K562 (cell line): ENCODE measurements at regions not wholly inside any gene's neighbourhood (a gene's known extent, or its start where the extent isn't known, plus 50 kb on each side); places are given as distances from the start of the nearest gene placed in this dataset.

Source experiments
- CREB1 ChIP-seq, 2 experiments: sonication (generic) in 1 of 2; formaldehyde crosslinking in 1 of 2; IDR thresholded peaks; 2 replicates each; pipeline versions ENCODE4 v1.6.1 to v1.8.0; 2012 to 2022; ENCODE audit warnings: inconsistent platforms in 1 of 2, mild to moderate bottlenecking in 1 of 2, missing genetic modification reagents in 1 of 2, moderate library complexity in 1 of 2
- NR2C1 ChIP-seq, 2 experiments: fragments of 450-650 bp; IDR thresholded peaks; 2 replicates each; pipeline ENCODE4 v1.6.1; 2017; ENCODE audit warnings: mild to moderate bottlenecking in 2 of 2, antibody characterized with exemption in 1 of 2, inconsistent platforms in 1 of 2, missing compliant biosample characterization in 1 of 2, missing genetic modification characterization in 1 of 2
- NR3C1 ChIP-seq: sonication (generic); formaldehyde crosslinking; IDR thresholded peaks from 2 replicates; pipeline ENCODE4 v1.8.1; 2022; ENCODE audit warnings: missing genetic modification reagents
- RBM39 ChIP-seq: fragments of 200-400 bp; formaldehyde crosslinking; optimal IDR thresholded peaks from 2 replicates; pipeline ENCODE3; 2018; ENCODE audit warnings: low read depth, low read length
- TARDBP ChIP-seq: fragments of 450-650 bp; IDR thresholded peaks from 2 replicates; pipeline ENCODE4 v1.6.1; 2016
- ZNF3 ChIP-seq: fragments of 250-450 bp; sonication (Bioruptor Pico); IDR thresholded peaks from 2 replicates; pipeline ENCODE4 v1.5.0; 2021; ENCODE audit warnings: mild to moderate bottlenecking, moderate library complexity
- TF ChIP-seq, protein P1 (sequence below): sonication (generic); formaldehyde crosslinking; IDR thresholded peaks from 2 replicates; pipeline ENCODE4 v1.8.1; 2023; ENCODE audit warnings: mild to moderate bottlenecking, missing genetic modification reagents
- TF ChIP-seq, protein P2 (sequence below): fragments of 250-450 bp; sonication (Bioruptor Pico); IDR thresholded peaks from 2 replicates; pipeline ENCODE4 v1.5.0; 2022; ENCODE audit warnings: mild to moderate bottlenecking

DNA sequence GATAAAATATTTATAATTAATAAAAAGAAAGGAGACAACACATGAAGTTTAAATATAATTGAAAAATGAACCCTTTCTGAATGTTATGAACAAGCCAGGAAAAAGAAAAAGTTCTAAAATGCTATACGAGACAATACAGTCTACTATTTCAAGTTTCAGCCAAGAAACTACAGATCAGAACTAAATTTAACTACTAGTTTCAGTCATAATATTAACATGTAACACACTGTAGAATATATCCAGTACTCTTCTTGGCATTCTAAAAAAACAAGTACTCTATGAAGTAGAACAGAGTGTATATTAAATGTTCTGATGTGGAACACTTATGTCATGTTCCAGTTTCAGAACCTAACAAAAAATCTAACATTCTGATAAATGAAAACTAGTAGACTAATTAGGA, 679.7 kb downstream of the FAT4 start:
- no peak for TF ChIP-seq NR2C1 (IDR thresholded peaks at IDR 0.05)
- no peak for TF ChIP-seq NR2C1 (tag; IDR thresholded peaks at IDR 0.05)
- no peak for TF ChIP-seq TARDBP
- no peak for TF ChIP-seq NR3C1 (CRISPR knock-in tag)
- TF ChIP-seq, protein P1, sequence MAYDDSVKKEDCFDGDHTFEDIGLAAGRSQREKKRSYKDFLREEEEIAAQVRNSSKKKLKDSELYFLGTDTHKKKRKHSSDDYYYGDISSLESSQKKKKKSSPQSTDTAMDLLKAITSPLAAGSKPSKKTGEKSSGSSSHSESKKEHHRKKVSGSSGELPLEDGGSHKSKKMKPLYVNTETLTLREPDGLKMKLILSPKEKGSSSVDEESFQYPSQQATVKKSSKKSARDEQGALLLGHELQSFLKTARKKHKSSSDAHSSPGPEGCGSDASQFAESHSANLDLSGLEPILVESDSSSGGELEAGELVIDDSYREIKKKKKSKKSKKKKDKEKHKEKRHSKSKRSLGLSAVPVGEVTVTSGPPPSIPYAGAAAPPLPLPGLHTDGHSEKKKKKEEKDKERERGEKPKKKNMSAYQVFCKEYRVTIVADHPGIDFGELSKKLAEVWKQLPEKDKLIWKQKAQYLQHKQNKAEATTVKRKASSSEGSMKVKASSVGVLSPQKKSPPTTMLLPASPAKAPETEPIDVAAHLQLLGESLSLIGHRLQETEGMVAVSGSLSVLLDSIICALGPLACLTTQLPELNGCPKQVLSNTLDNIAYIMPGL (CRISPR knock-in tag), result no peak
- no peak for TF ChIP-seq RBM39
- TF ChIP-seq, protein P2, sequence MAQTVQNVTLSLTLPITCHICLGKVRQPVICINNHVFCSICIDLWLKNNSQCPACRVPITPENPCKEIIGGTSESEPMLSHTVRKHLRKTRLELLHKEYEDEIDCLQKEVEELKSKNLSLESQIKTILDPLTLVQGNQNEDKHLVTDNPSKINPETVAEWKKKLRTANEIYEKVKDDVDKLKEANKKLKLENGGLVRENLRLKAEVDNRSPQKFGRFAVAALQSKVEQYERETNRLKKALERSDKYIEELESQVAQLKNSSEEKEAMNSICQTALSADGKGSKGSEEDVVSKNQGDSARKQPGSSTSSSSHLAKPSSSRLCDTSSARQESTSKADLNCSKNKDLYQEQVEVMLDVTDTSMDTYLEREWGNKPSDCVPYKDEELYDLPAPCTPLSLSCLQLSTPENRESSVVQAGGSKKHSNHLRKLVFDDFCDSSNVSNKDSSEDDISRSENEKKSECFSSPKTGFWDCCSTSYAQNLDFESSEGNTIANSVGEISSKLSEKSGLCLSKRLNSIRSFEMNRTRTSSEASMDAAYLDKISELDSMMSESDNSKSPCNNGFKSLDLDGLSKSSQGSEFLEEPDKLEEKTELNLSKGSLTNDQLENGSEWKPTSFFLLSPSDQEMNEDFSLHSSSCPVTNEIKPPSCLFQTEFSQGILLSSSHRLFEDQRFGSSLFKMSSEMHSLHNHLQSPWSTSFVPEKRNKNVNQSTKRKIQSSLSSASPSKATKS, result no peak
- no peak for TF ChIP-seq CREB1 (IDR thresholded peaks at IDR 0.05)
- TF ChIP-seq CREB1 (CRISPR knock-in tag; IDR thresholded peaks at IDR 0.05), result no peak
- no peak for TF ChIP-seq ZNF3 (CRISPR knock-in tag)
